Neural progenitor cell (in vitro differentiated cells): ENCODE measurements at regions not wholly inside any gene's neighbourhood (a gene's known extent, or its start where the extent isn't known, plus 50 kb on each side); places are given as distances from the start of the nearest gene placed in this dataset.

ENCODE experiments used
- DNase-seq: peaks from one replicate; pipeline ENCODE4 v3.0.0-alpha.2; 2016; ENCODE audit warnings: low spot score
- H2AFZ ChIP-seq: fragments of 200-600 bp; sonication (generic); replicated peaks from 2 replicates; pipeline ENCODE4 v1.6.1; 2016; ENCODE audit warnings: antibody characterized with exemption
- H3F3A ChIP-seq: fragments of 200-600 bp; sonication (generic); 2 replicates; pipeline ENCODE4 v1.6.1; 2016; ENCODE audit warnings: antibody characterized with exemption, low read depth
- H3K27ac ChIP-seq: fragments of 200-600 bp; sonication (generic); 2 replicates; pipeline ENCODE4 v1.5.1; 2016; ENCODE audit warnings: mild to moderate bottlenecking
- H3K27me3 ChIP-seq: fragments of 200-600 bp; sonication (generic); 2 replicates; pipeline ENCODE4 v1.6.1; 2016; ENCODE audit warnings: mild to moderate bottlenecking, moderate library complexity
- H3K36me3 ChIP-seq: fragments of 200-600 bp; sonication (generic); 2 replicates; pipeline ENCODE4 v1.5.1; 2016
- H3K4me1 ChIP-seq: fragments of 200-600 bp; sonication (generic); 2 replicates; pipeline ENCODE4 v1.6.1; 2016; ENCODE audit warnings: mixed run types
- H3K4me2 ChIP-seq: fragments of 200-600 bp; sonication (generic); 2 replicates; pipeline ENCODE4 v1.6.1; 2016
- H3K4me3 ChIP-seq: fragments of 200-600 bp; sonication (generic); 2 replicates; pipeline ENCODE4 v1.5.1; 2016
- H3K79me2 ChIP-seq: fragments of 200-600 bp; sonication (generic); 2 replicates; pipeline ENCODE4 v1.6.1; 2016; ENCODE audit warnings: low read depth
- H3K9ac ChIP-seq: fragments of 200-600 bp; sonication (generic); 2 replicates; pipeline ENCODE4 v1.6.1; 2016
- H3K9me3 ChIP-seq: fragments of 200-600 bp; sonication (generic); 2 replicates; pipeline ENCODE4 v1.5.1; 2016; ENCODE audit warnings: low read depth
- H4K20me1 ChIP-seq: fragments of 200-600 bp; sonication (generic); 2 replicates; pipeline ENCODE4 v1.6.1; 2016; ENCODE audit warnings: low read depth
- H3K27ac Mint-ChIP-seq: 3 replicates; pipeline ENCODE4 v1.8.0; 2021; ENCODE audit warnings: mixed read lengths
- H3K27me3 Mint-ChIP-seq: 2 replicates; pipeline ENCODE4 v1.8.0; 2022; ENCODE audit warnings: low read depth, mild to moderate bottlenecking, inconsistent platforms, moderate library complexity, mixed read lengths; ENCODE audit not compliant: insufficient read depth
- H3K36me3 Mint-ChIP-seq: 3 replicates; pipeline ENCODE4 v1.8.0; 2021; ENCODE audit warnings: mixed read lengths
- H3K4me1 Mint-ChIP-seq: 3 replicates; pipeline ENCODE4 v1.8.0; 2021; ENCODE audit warnings: mixed read lengths
- H3K4me3 Mint-ChIP-seq: 3 replicates; pipeline ENCODE4 v1.8.0; 2021; ENCODE audit warnings: mild to moderate bottlenecking, moderate library complexity, mixed read lengths
- H3K9me3 Mint-ChIP-seq: 3 replicates; pipeline ENCODE4 v1.8.0; 2020; ENCODE audit warnings: mixed read lengths
- EZH2 ChIP-seq: fragments of 200-600 bp; sonication (generic); IDR thresholded peaks from 2 replicates; pipeline ENCODE4 v1.6.1; 2017; ENCODE audit warnings: antibody characterized with exemption, mild to moderate bottlenecking, moderate library complexity
- EZH2phosphoT487 ChIP-seq: fragments of 200-600 bp; sonication (generic); IDR thresholded peaks from 2 replicates; pipeline ENCODE4 v1.6.1; 2017; ENCODE audit warnings: antibody characterized with exemption
- TF ChIP-seq, protein P1 (sequence below): fragments of 200-600 bp; sonication (generic); IDR thresholded peaks from 2 replicates; pipeline ENCODE4 v1.5.1; 2017; ENCODE audit warnings: antibody characterized with exemption, mild to moderate bottlenecking

DNA sequence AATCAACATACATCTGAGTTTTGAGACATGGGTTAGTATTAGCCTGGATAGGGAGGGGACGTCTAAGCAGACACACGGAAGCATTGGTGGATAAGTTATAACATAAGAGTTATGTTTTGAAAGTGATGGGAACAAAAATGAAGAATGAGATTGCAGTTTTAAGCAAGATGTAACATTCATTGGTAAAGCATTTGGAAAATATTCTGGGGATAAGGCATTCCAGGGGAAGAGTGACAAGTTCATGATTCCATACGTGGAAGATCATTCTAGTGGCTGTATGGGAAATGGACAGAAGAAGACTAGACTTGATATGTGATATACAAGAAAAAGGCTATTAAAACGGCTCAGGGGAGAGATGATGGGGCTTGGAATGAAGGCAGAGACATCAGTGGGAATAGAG lies 632.9 kb downstream of the CDH8 start:
- no peak overlapping the region for H3K9ac ChIP-seq
- Mint-ChIP-seq H3K27ac (no peak overlapping the region), H3K4me3 (no peak overlapping the region), H3K9me3 (no peaks in the 10 kb centered on the region), H3K36me3 (no peaks in the 10 kb centered on the region), H3K4me1 (no peaks in the 10 kb centered on the region), H3K27me3 (no peaks in the 10 kb centered on the region)
- no peaks in the 10 kb centered on the region for H3F3A ChIP-seq
- H2AFZ ChIP-seq: no peak overlapping the region
- no peak overlapping the region for H3K27ac ChIP-seq
- no peaks in the 10 kb centered on the region for H3K79me2 ChIP-seq
- H3K4me1 ChIP-seq: no peaks in the 10 kb centered on the region
- H3K36me3 ChIP-seq: no peaks in the 10 kb centered on the region
- DNase-seq: no peak
- TF ChIP-seq EZH2phosphoT487: no peak
- TF ChIP-seq, protein P1, sequence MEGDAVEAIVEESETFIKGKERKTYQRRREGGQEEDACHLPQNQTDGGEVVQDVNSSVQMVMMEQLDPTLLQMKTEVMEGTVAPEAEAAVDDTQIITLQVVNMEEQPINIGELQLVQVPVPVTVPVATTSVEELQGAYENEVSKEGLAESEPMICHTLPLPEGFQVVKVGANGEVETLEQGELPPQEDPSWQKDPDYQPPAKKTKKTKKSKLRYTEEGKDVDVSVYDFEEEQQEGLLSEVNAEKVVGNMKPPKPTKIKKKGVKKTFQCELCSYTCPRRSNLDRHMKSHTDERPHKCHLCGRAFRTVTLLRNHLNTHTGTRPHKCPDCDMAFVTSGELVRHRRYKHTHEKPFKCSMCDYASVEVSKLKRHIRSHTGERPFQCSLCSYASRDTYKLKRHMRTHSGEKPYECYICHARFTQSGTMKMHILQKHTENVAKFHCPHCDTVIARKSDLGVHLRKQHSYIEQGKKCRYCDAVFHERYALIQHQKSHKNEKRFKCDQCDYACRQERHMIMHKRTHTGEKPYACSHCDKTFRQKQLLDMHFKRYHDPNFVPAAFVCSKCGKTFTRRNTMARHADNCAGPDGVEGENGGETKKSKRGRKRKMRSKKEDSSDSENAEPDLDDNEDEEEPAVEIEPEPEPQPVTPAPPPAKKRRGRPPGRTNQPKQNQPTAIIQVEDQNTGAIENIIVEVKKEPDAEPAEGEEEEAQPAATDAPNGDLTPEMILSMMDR: no peak
- no peak for TF ChIP-seq EZH2
- no peaks in the 10 kb centered on the region for H3K27me3 ChIP-seq
- no peaks in the 10 kb centered on the region for H4K20me1 ChIP-seq
- no peaks in the 10 kb centered on the region for H3K9me3 ChIP-seq
- H3K4me2 ChIP-seq: no peak overlapping the region
- no peak overlapping the region for H3K4me3 ChIP-seq

DNA sequence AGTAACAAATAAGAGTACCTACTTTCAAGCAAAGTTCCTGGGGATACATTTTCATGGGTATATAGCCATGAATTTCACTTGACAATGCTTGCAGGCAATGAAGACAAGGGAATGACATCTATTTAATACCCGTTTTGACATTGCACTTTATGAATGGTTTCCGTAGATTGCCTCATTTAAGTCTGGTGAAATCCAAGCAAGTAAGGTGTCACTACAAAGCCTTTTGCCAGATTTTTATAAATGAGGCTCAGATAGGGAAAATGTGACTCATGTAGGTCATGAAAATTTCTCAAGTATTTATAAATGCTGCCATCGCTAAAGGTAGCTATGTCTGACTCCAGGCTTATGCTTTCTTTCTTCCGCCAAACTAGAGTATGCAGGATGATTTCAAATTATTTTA lies 644.3 kb downstream of the CDH8 start:
- no peaks in the 10 kb centered on the region for H3K4me1 Mint-ChIP-seq
- TF ChIP-seq, protein P1: no peak
- TF ChIP-seq EZH2 (no peak), EZH2phosphoT487 (no peak)
- H3K9me3 ChIP-seq: no peaks in the 10 kb centered on the region
- H2AFZ ChIP-seq: no peak overlapping the region
- H3K9ac ChIP-seq: no peak overlapping the region
- H3K79me2 ChIP-seq: no peaks in the 10 kb centered on the region
- no peaks in the 10 kb centered on the region for H3K36me3 ChIP-seq
- no peaks in the 10 kb centered on the region for H3F3A ChIP-seq
- H3K4me3 Mint-ChIP-seq: no peak overlapping the region
- no peak overlapping the region for H3K4me2 ChIP-seq
- H3K36me3 Mint-ChIP-seq: no peaks in the 10 kb centered on the region
- H3K9me3 Mint-ChIP-seq: no peaks in the 10 kb centered on the region
- H3K27me3 ChIP-seq: no peaks in the 10 kb centered on the region
- no peaks in the 10 kb centered on the region for H3K27me3 Mint-ChIP-seq
- H3K27ac ChIP-seq: no peak overlapping the region
- no peak overlapping the region for H3K4me3 ChIP-seq
- H4K20me1 ChIP-seq: no peaks in the 10 kb centered on the region
- H3K27ac Mint-ChIP-seq: no peak overlapping the region
- no peaks in the 10 kb centered on the region for H3K4me1 ChIP-seq
- DNase-seq: no peak

DNA sequence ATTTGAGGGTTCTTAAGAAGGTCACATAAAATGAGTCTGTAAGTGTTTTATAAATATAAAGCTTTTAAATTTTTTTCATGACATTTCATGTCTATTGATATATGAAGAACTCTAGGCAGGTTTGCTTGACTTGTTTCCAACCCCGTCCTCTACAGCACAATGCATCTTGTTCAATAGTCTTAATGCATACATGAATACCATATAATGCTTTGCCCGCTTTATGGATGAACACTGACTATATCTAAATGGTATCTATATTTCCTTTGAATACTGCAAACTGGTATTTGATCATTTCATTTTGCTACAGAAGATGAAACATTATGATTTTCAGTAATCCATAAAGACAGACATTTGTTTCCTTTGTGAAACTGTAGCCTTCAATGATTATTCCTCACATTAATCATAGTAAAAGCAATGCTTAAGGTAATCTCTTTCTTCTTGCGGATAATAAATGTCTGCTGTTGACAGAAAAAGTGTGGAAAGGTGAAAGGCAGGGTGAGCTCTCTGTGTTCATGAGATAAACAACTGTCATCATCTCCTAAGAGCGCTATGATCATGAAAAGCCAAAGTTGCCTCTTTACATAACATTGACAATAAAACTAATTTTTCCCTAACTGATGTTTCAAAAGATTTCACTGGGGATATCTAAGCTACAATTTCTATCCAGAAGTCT lies 645.1 kb downstream of the CDH8 start:
- no peak for DNase-seq
- Mint-ChIP-seq H3K4me3 (no peak overlapping the region), H3K27ac (no peak overlapping the region), H3K27me3 (no peaks in the 10 kb centered on the region), H3K36me3 (no peaks in the 10 kb centered on the region), H3K4me1 (peaks cover 5% of the 10 kb centered on the region), H3K9me3 (no peaks in the 10 kb centered on the region)
- Histone ChIP-seq H3K4me2 (no peak overlapping the region), H3K36me3 (no peaks in the 10 kb centered on the region), H3F3A (no peaks in the 10 kb centered on the region), H2AFZ (no peak overlapping the region), H3K9ac (no peak overlapping the region), H3K4me3 (no peak overlapping the region), H3K27ac (no peak overlapping the region), H3K4me1 (peaks cover 4% of the 10 kb centered on the region), H3K9me3 (no peaks in the 10 kb centered on the region), H3K27me3 (no peaks in the 10 kb centered on the region), H4K20me1 (no peaks in the 10 kb centered on the region), H3K79me2 (no peaks in the 10 kb centered on the region)
- TF ChIP-seq EZH2: no peak
- TF ChIP-seq, protein P1: no peak
- no peak for TF ChIP-seq EZH2phosphoT487
